GM12878 (cell line): ENCODE measurements at regions not wholly inside any gene's neighbourhood (a gene's known extent, or its start where the extent isn't known, plus 50 kb on each side); places are given as distances from the start of the nearest gene placed in this dataset.

Experiments
- BACH1 ChIP-seq: fragments of 450-650 bp; IDR thresholded peaks from 2 replicates; pipeline ENCODE4 v1.6.1; 2017; ENCODE audit warnings: mild to moderate bottlenecking, borderline replicate concordance
- CTCF ChIP-seq, 3 experiments: IDR thresholded peaks in 2 of 3; conservative IDR thresholded peaks in 1 of 3; 2 replicates each; pipeline ENCODE4 v1.5.1; 2011; ENCODE audit warnings: low read depth in 3 of 3, low read length in 3 of 3, mild to moderate bottlenecking in 3 of 3, control low read depth in 2 of 3, moderate library complexity in 2 of 3, inconsistent platforms in 1 of 3, mixed read lengths in 1 of 3; ENCODE audit not compliant: control insufficient read depth in 2 of 3, insufficient read depth in 1 of 3; ENCODE audit errors: extremely low read depth in 1 of 3
- IRF3 ChIP-seq: fragments of 450-650 bp; IDR thresholded peaks from 2 replicates; pipeline ENCODE4 v1.6.1; 2014; ENCODE audit warnings: mild to moderate bottlenecking
- JUND ChIP-seq: IDR thresholded peaks from 2 replicates; pipeline ENCODE4 v1.6.1; 2012; ENCODE audit warnings: low read depth, mild to moderate bottlenecking, low read length, improper control_type of control experiment, moderate library complexity
- NFYB ChIP-seq: IDR thresholded peaks from 2 replicates; pipeline ENCODE4 v1.6.1; 2011; ENCODE audit warnings: low read depth, mild to moderate bottlenecking, low read length, improper control_type of control experiment, moderate library complexity; ENCODE audit not compliant: insufficient read depth
- POLR2AphosphoS5 ChIP-seq: IDR thresholded peaks from 2 replicates; pipeline ENCODE4 v1.6.1; 2011; ENCODE audit warnings: mild to moderate bottlenecking, low read length, inconsistent platforms
- RCOR1 ChIP-seq: conservative IDR thresholded peaks from 2 replicates; pipeline ENCODE4 v1.6.1; 2012; ENCODE audit warnings: low read depth, low read length, improper control_type of control experiment
- YBX1 ChIP-seq: fragments of 450-650 bp; IDR thresholded peaks from 2 replicates; pipeline ENCODE4 v1.6.1; 2016; ENCODE audit warnings: antibody characterized with exemption
- YY1 ChIP-seq: IDR thresholded peaks from 2 replicates; pipeline ENCODE4 v1.6.1; 2011; ENCODE audit warnings: low read depth, mild to moderate bottlenecking, low read length

GRCh38 chr10:105875050-105875449 lies 1234.0 kb downstream of the SORCS3 start:
- TF ChIP-seq CTCF (IDR thresholded peaks at IDR 0.05 in 2 of 3, conservative IDR thresholded peaks at IDR 0.05 in 1 of 3; ENCODE audit: control insufficient read depth in 2 of 3, extremely low read depth in 1 of 3, insufficient read depth in 1 of 3, low read depth in 3 of 3, low read length in 3 of 3) = no peak
- no peak for TF ChIP-seq IRF3
- no peak for TF ChIP-seq YBX1
- TF ChIP-seq BACH1 = no peak
- TF ChIP-seq JUND = no peak
- TF ChIP-seq RCOR1 = no peak
- no peak for TF ChIP-seq YY1
- no peak for TF ChIP-seq NFYB
- no peak for TF ChIP-seq POLR2AphosphoS5
